ENCODE measurements at regions not wholly inside any gene's neighbourhood (a gene's known extent, or its start where the extent isn't known, plus 50 kb on each side); places are given as distances from the start of the nearest gene placed in this dataset.

- no peak for DNase-seq
Observed at GRCh38 chr14:85798856-85799255, 268.9 kb downstream of the FLRT2 start.

GRCh38 chr14:85793533-85793932 is 263.6 kb downstream of the FLRT2 start:
- no peak for DNase-seq

- DNase-seq = no peak
Observed at GRCh38 chr14:85789506-85789905, 259.6 kb downstream of the FLRT2 start.

- no peak for DNase-seq
Observed at GRCh38 chr14:85788470-85789233, 258.7 kb downstream of the FLRT2 start.

- DNase-seq = no peak
Observed at GRCh38 chr14:85766295-85766694, 236.4 kb downstream of the FLRT2 start.

- DNase-seq = no peak
Observed at GRCh38 chr14:85764822-85765221, 234.9 kb downstream of the FLRT2 start.

GRCh38 chr14:85762526-85762925 is 232.6 kb downstream of the FLRT2 start:
- DNase-seq = no peak

GRCh38 chr14:85752175-85752574 is 222.2 kb downstream of the FLRT2 start:
- no peak for DNase-seq

GRCh38 chr14:85744573-85744972 is 214.6 kb downstream of the FLRT2 start:
- DNase-seq = no peak

- no peak for DNase-seq
Observed at GRCh38 chr14:85732031-85732430, 202.1 kb downstream of the FLRT2 start.

- DNase-seq = no peak
Observed at GRCh38 chr14:85731186-85731585, 201.2 kb downstream of the FLRT2 start.

GRCh38 chr14:85728476-85729065 is 198.6 kb downstream of the FLRT2 start:
- DNase-seq = no peak

- DNase-seq = no peak
Observed at GRCh38 chr14:85714069-85714468, 184.1 kb downstream of the FLRT2 start.

GRCh38 chr14:85711620-85712019 is 181.7 kb downstream of the FLRT2 start:
- DNase-seq = no peak
